Left lung (tissue), 4 donors: ENCODE measurements at regions not wholly inside any gene's neighbourhood (a gene's known extent, or its start where the extent isn't known, plus 50 kb on each side); places are given as distances from the start of the nearest gene placed in this dataset.

ENCODE experiments used
- ATAC-seq: fragments of 200-7000 bp; cut with Tn5 transposase; one replicate; pipeline ENCODE4 v1.9.1; 2020; ENCODE audit warnings: moderate library complexity
- DNase-seq, 4 donors: peaks; one replicate each; pipeline ENCODE4 v3.0.0-alpha.2; 2013 to 2020
- H3K27ac ChIP-seq, 2 donors: fragments of 200-600 bp; sonication (generic) in 1 of 2; one replicate each; pipeline versions ENCODE4 v1.5.0 to v1.8.0; 2020 to 2021
- H3K27me3 ChIP-seq, 2 donors: fragments of 200-600 bp; sonication (generic) in 1 of 2; one replicate each; pipeline versions ENCODE4 v1.5.0 to v1.8.0; 2020 to 2021
- H3K36me3 ChIP-seq, 2 donors: fragments of 200-600 bp; sonication (generic) in 1 of 2; one replicate each; pipeline versions ENCODE4 v1.5.0 to v1.8.0; 2020 to 2021
- H3K4me1 ChIP-seq, 2 donors: fragments of 200-600 bp; one replicate each; pipeline ENCODE4 v1.8.0; 2021
- H3K4me3 ChIP-seq, 2 donors: fragments of 200-600 bp; sonication (generic) in 1 of 2; one replicate each; pipeline versions ENCODE4 v1.5.0 to v1.8.0; 2020 to 2021; ENCODE audit warnings: mild to moderate bottlenecking in 1 of 2
- H3K9me3 ChIP-seq, 2 donors: fragments of 200-600 bp; sonication (generic) in 1 of 2; one replicate each; pipeline versions ENCODE4 v1.5.0 to v1.8.0; 2020 to 2021
- intact Hi-C, 2 donors: fragments of 100-400 bp; cut with DNase I; formaldehyde crosslinking; loops; one replicate each; pipeline versions ENCODE4 v1.11.2 to v1.14.2; 2022
- TF ChIP-seq, protein P1 (sequence below), 2 donors: fragments of 200-600 bp; sonication (generic) in 1 of 2; IDR thresholded peaks; one replicate each; pipeline versions ENCODE4 v1.5.0 to v1.8.0; 2021; ENCODE audit warnings: antibody characterized with exemption in 2 of 2
- donor health status: DM: no; HTN: yes; CAD: no.
- donor health status: DM: no; HTN: no; CAD: no.

GRCh38 chr6:141486942-141487341 is 645.8 kb upstream of the GJE1 start:
- peaks cover 7 to 23% of the 10 kb centered on the region in 2 donors for H3K4me1 ChIP-seq
- no peaks in the 10 kb centered on the region for H3K9me3 ChIP-seq
- H3K36me3 ChIP-seq: no peaks in the 10 kb centered on the region
- ATAC-seq (no peak), DNase-seq (no peak)
- no peak overlapping the region for H3K4me3 ChIP-seq
- TF ChIP-seq, protein P1, sequence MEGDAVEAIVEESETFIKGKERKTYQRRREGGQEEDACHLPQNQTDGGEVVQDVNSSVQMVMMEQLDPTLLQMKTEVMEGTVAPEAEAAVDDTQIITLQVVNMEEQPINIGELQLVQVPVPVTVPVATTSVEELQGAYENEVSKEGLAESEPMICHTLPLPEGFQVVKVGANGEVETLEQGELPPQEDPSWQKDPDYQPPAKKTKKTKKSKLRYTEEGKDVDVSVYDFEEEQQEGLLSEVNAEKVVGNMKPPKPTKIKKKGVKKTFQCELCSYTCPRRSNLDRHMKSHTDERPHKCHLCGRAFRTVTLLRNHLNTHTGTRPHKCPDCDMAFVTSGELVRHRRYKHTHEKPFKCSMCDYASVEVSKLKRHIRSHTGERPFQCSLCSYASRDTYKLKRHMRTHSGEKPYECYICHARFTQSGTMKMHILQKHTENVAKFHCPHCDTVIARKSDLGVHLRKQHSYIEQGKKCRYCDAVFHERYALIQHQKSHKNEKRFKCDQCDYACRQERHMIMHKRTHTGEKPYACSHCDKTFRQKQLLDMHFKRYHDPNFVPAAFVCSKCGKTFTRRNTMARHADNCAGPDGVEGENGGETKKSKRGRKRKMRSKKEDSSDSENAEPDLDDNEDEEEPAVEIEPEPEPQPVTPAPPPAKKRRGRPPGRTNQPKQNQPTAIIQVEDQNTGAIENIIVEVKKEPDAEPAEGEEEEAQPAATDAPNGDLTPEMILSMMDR (IDR thresholded peaks at IDR 0.05): no peak
- intact Hi-C loops: no loop called here
- no peaks in the 10 kb centered on the region for H3K27me3 ChIP-seq
- no peak overlapping the region for H3K27ac ChIP-seq

- Histone ChIP-seq H3K9me3 (no peaks in the 10 kb centered on the region), H3K4me1 (peaks cover 7 to 23% of the 10 kb centered on the region in 2 donors), H3K4me3 (no peak overlapping the region), H3K27me3 (no peaks in the 10 kb centered on the region), H3K36me3 (no peaks in the 10 kb centered on the region), H3K27ac (peak overlapping the region in 1 of 2 donors; percentile 65)
- intact Hi-C loops: no loop called here
- TF ChIP-seq, protein P1 (IDR thresholded peaks at IDR 0.05): no peak
- DNase-seq: no peak
- ATAC-seq: peak; percentile 36
These were observed 648.0 kb upstream of the GJE1 start for GRCh38 chr6:141484711-141485110.

DNA sequence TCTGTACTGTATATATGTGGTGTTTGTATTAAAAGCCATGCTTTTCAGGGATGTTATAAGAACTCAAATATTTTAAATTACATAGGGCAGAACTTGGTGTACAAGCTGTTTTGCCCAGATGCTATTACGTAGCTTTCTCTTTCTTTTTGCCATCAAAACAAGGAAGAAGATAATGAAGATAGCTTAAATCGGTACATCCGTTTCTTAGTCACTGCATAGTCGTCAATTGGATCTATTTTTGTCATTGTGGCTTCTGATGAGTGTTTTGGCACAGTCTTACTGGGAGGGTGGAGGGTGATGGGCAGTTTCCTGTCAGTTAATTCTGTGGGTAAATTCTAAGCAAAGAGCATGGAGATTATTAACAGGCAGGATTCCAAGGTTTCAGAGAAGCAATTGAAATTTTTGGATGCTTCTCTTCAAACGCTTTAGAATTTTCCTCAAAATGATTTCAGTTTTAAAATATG is 649.1 kb upstream of the GJE1 start:
- H3K4me3 ChIP-seq: peak overlapping the region in 1 of 2 donors; percentile 12
- no peaks in the 10 kb centered on the region for H3K36me3 ChIP-seq
- H3K27me3 ChIP-seq: no peaks in the 10 kb centered on the region
- intact Hi-C loops: no loop called here
- ATAC-seq (peak; percentile 77), DNase-seq (peak in 2 of 4 donors; percentile 32 to 38)
- no peaks in the 10 kb centered on the region for H3K9me3 ChIP-seq
- peaks cover 7 to 23% of the 10 kb centered on the region in 2 donors for H3K4me1 ChIP-seq
- H3K27ac ChIP-seq: peak overlapping the region; percentile 64 to 65
- TF ChIP-seq, protein P1 (IDR thresholded peaks at IDR 0.05): no peak

GRCh38 chr6:141482796-141483597 is 649.7 kb upstream of the GJE1 start:
- Histone ChIP-seq H3K9me3 (no peaks in the 10 kb centered on the region), H3K27ac (peak overlapping the region; percentile 64 to 65), H3K4me1 (peaks cover 7 to 23% of the 10 kb centered on the region in 2 donors), H3K36me3 (no peaks in the 10 kb centered on the region), H3K4me3 (peak overlapping the region in 1 of 2 donors; percentile 12), H3K27me3 (no peaks in the 10 kb centered on the region)
- ATAC-seq (no peak), DNase-seq (no peak)
- TF ChIP-seq, protein P1 (IDR thresholded peaks at IDR 0.05): no peak
- intact Hi-C loops: no loop called here

DNA sequence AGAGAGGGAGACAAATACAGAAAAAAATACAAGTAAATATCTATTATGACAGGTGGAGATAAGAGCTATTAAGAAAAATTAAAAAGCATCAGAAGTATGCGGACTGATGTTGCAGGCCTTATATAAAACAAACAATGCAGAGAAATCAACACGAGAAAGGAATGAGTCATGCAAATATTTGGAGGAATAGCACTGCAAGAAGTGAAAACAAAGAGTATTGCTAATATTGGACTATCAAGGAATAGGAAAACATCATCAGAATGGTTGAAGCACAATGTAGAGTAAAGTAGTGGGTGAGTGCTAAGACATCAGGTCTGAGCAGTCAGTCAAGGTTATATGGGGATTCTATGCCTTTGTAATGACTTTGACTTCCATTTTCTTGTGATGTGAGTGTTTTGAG is 657.5 kb upstream of the GJE1 start:
- intact Hi-C loops: no loop called here

More for the DNA sequence above, 657.5 kb upstream of the GJE1 start:
- Histone ChIP-seq H3K9me3 (no peaks in the 10 kb centered on the region), H3K36me3 (no peaks in the 10 kb centered on the region), H3K4me3 (no peak overlapping the region), H3K27ac (no peak overlapping the region), H3K4me1 (no peaks in the 10 kb centered on the region), H3K27me3 (no peaks in the 10 kb centered on the region)
- no peak for DNase-seq
- TF ChIP-seq, protein P1 (IDR thresholded peaks at IDR 0.05): no peak
- ATAC-seq: no peak
